RWPE2 (cell line): ENCODE measurements at regions not wholly inside any gene's neighbourhood (a gene's known extent, or its start where the extent isn't known, plus 50 kb on each side); places are given as distances from the start of the nearest gene placed in this dataset.

Experiments used
- ATAC-seq: fragments of 200-7000 bp; cut with Tn5 transposase; 3 replicates; pipeline ENCODE4 v1.9.1; 2021; ENCODE audit warnings: low read depth
- DNase-seq: peaks from one replicate; pipeline ENCODE4 v3.0.0-alpha.2; 2020; ENCODE audit warnings: low spot score
- H3K27ac ChIP-seq: fragments of 450-650 bp; 2 replicates; pipeline ENCODE4 v1.5.1; 2017; ENCODE audit warnings: mild to moderate bottlenecking; ENCODE audit not compliant: poor library complexity, severe bottlenecking
- H3K27me3 ChIP-seq: fragments of 250-450 bp; sonication (Bioruptor Pico); 2 replicates; pipeline ENCODE4 v1.5.1; 2021; ENCODE audit warnings: mild to moderate bottlenecking, moderate library complexity; ENCODE audit not compliant: insufficient read depth, poor library complexity, severe bottlenecking
- H3K36me3 ChIP-seq: fragments of 250-450 bp; sonication (Bioruptor Pico); 2 replicates; pipeline ENCODE4 v1.5.1; 2020; ENCODE audit warnings: low read depth, mild to moderate bottlenecking, moderate library complexity
- H3K4me1 ChIP-seq: fragments of 250-450 bp; sonication (Bioruptor Pico); 2 replicates; pipeline ENCODE4 v1.5.1; 2021; ENCODE audit warnings: mild to moderate bottlenecking, moderate library complexity; ENCODE audit not compliant: insufficient read depth, poor library complexity, severe bottlenecking
- H3K4me3 ChIP-seq: fragments of 250-450 bp; sonication (Bioruptor Pico); 2 replicates; pipeline ENCODE4 v1.5.1; 2021; ENCODE audit warnings: mild to moderate bottlenecking, moderate library complexity; ENCODE audit not compliant: severe bottlenecking
- H3K9me3 ChIP-seq: fragments of 250-450 bp; sonication (Bioruptor Pico); 2 replicates; pipeline ENCODE4 v1.5.1; 2021; ENCODE audit warnings: mild to moderate bottlenecking, moderate library complexity; ENCODE audit not compliant: severe bottlenecking
- CTCF ChIP-seq: fragments of 450-650 bp; IDR thresholded peaks from one replicate; pipeline ENCODE4 v1.5.1; 2017; ENCODE audit warnings: mild to moderate bottlenecking, moderate library complexity; ENCODE audit not compliant: poor library complexity, severe bottlenecking

- H3K36me3 ChIP-seq: no peaks in the 10 kb centered on the region
- H3K4me3 ChIP-seq: no peak overlapping the region
- H3K27me3 ChIP-seq: no peaks in the 10 kb centered on the region
- ATAC-seq: no peak
- TF ChIP-seq CTCF: no peak
- no peaks in the 10 kb centered on the region for H3K4me1 ChIP-seq
- no peak for DNase-seq
- H3K27ac ChIP-seq: no peak overlapping the region
- peaks cover 2% of the 10 kb centered on the region for H3K9me3 ChIP-seq
Observed at GRCh38 chr11:114915871-114916805, 237.8 kb downstream of the NXPE2 start.

GRCh38 chr11:114918286-114918685 lies 240.0 kb downstream of the NXPE2 start:
- H3K27me3 ChIP-seq: no peaks in the 10 kb centered on the region
- no peak for TF ChIP-seq CTCF
- H3K9me3 ChIP-seq: peaks cover 2% of the 10 kb centered on the region
- H3K36me3 ChIP-seq: no peaks in the 10 kb centered on the region
- H3K4me1 ChIP-seq: no peaks in the 10 kb centered on the region
- H3K27ac ChIP-seq: no peak overlapping the region
- no peak for ATAC-seq
- no peak overlapping the region for H3K4me3 ChIP-seq
- no peak for DNase-seq

- ATAC-seq (no peak), DNase-seq (no peak)
- Histone ChIP-seq H3K27ac (no peak overlapping the region), H3K36me3 (no peaks in the 10 kb centered on the region), H3K4me1 (no peaks in the 10 kb centered on the region), H3K9me3 (peaks cover 2% of the 10 kb centered on the region), H3K27me3 (no peaks in the 10 kb centered on the region), H3K4me3 (no peak overlapping the region)
- TF ChIP-seq CTCF: no peak
Observed at GRCh38 chr11:114921697-114922096, 243.4 kb downstream of the NXPE2 start.

GRCh38 chr11:114924042-114924441 lies 245.7 kb downstream of the NXPE2 start:
- Histone ChIP-seq H3K4me1 (no peaks in the 10 kb centered on the region), H3K9me3 (no peaks in the 10 kb centered on the region), H3K27ac (no peak overlapping the region), H3K36me3 (no peaks in the 10 kb centered on the region), H3K27me3 (no peaks in the 10 kb centered on the region), H3K4me3 (no peak overlapping the region)
- TF ChIP-seq CTCF: no peak
- ATAC-seq (no peak), DNase-seq (no peak)

- no peaks in the 10 kb centered on the region for H3K27me3 ChIP-seq
- H3K4me3 ChIP-seq: no peak overlapping the region
- DNase-seq: no peak
- no peak overlapping the region for H3K27ac ChIP-seq
- H3K36me3 ChIP-seq: no peaks in the 10 kb centered on the region
- H3K4me1 ChIP-seq: no peaks in the 10 kb centered on the region
- no peak for TF ChIP-seq CTCF
- ATAC-seq: no peak
- no peaks in the 10 kb centered on the region for H3K9me3 ChIP-seq
Observed at GRCh38 chr11:114925591-114925990, 247.3 kb downstream of the NXPE2 start.
